GM18507 (cell line): ENCODE measurements at regions not wholly inside any gene's neighbourhood (a gene's known extent, or its start where the extent isn't known, plus 50 kb on each side); places are given as distances from the start of the nearest gene placed in this dataset.

Experiments
- DNase-seq: peaks from one replicate; pipeline ENCODE4 v3.0.0; 2011; ENCODE audit warnings: low read depth; ENCODE audit not compliant: insufficient read length; ENCODE audit errors: extremely low spot score
- FAIRE-seq: peaks from 2 replicates; lab custom pipeline; 2011; peaks lifted over from hg19 to GRCh38; lab: Jason Lieb, UNC

DNA sequence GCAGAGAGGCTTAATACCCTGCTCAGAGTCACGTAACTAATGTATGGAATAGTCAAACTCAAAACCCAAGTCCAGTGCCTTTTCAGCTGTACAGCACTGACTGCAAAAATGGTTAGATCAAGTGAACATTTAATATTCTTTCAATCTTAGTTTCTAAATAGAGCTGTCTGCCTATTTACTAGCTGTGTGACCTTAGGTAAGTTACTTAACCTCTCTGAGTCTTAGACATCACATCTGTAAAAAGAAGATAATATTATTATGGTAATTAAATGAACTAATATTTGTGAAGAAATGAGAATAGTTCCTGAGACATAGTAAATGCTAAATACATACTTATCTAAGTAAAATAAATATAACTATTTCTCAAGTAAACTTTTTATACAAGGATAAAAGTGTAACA lies 235.5 kb downstream of the SAMD5 start:
- no peak for DNase-seq
- no peak for FAIRE-seq

GRCh38 chr6:147749331-147749730 lies 240.8 kb downstream of the SAMD5 start:
- FAIRE-seq (no peak), DNase-seq (no peak)

GRCh38 chr6:147750413-147750812 lies 241.9 kb downstream of the SAMD5 start:
- no peak for FAIRE-seq
- no peak for DNase-seq

- DNase-seq (no peak), FAIRE-seq (no peak)
Observed at GRCh38 chr6:147751232-147751631, 242.7 kb downstream of the SAMD5 start.

GRCh38 chr6:147752689-147753403 lies 244.4 kb downstream of the SAMD5 start:
- DNase-seq: no peak
- FAIRE-seq: no peak

GRCh38 chr6:147755999-147756398 lies 247.5 kb downstream of the SAMD5 start:
- DNase-seq: no peak
- no peak for FAIRE-seq

DNA sequence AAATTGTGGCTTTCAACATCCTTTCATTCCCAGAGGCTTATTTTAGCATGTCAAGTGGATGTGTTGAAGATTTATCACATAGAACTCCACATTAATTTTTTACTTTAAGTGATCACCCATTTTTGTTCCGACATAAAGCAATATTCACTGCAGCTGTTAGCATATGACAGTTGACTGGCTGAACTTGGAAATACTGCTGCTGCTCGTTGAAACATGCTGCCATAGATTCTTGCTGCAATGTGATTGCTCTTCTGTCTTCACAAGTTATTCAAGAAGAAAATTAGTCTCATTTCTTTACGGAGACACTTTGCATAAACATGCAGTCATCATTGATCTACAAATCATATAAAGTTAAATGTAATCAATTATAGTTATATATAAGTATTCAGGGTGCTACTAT lies 248.4 kb downstream of the SAMD5 start:
- FAIRE-seq: no peak
- no peak for DNase-seq

DNA sequence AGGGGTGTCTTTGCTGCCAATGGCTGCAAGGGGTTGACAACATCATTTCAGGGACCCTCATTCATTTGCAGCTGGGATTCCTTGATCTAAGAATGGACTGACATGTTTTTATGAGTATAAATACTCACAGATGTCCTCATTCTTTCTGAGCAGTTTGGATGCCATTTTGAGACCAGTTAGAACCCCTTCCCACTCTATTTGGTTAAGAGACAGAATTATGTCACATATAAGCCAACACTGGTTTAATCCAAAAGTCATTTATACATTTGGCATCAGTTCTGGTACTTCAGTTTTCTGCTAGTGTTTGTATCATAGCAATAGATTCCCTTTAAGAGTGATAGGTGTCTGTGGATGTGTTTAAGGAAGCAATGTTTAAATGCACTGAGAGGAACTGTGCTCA lies 248.8 kb downstream of the SAMD5 start:
- no peak for FAIRE-seq
- DNase-seq: no peak

DNA sequence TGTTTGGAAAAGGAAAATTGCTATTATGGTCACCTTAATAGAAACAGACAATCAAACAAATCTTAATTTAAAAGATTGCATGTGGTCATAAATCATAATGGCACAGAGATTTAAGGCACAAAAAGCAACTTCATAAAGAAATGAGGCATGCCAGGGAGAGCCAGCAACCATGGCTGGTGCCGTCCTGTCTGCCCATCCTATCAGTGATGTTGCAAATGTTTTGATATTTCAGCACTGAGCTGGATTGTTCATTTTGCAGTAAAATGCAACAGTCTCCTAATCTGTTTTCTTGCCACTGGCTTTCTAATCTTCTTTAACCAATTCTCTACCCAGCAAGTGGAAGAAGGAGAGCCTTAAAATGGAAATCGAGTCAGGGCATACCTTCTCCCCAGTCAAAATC lies 249.8 kb downstream of the SAMD5 start:
- no peak for DNase-seq
- no peak for FAIRE-seq

DNA sequence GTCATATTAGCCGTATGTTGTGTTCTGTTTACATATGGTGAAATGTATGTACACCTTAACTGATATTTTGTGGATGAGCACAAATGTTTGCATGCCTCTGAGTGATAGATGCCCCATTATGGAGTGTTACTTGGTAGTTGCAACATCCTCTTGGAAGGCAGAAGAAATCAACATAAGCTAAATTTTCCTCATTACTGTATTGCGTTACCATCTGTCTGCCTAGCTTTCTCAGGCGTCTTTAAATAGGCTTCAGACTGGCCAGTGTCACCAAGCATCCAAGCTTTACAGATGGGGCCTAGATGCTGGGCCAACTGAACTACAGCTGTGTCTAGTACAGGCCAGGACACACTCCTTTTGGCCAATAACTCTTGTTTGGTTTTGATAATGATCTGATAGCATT lies 250.6 kb downstream of the SAMD5 start:
- DNase-seq: no peak
- FAIRE-seq: no peak

- FAIRE-seq (no peak), DNase-seq (no peak)
Observed at GRCh38 chr6:147759536-147759935, 251.0 kb downstream of the SAMD5 start.

DNA sequence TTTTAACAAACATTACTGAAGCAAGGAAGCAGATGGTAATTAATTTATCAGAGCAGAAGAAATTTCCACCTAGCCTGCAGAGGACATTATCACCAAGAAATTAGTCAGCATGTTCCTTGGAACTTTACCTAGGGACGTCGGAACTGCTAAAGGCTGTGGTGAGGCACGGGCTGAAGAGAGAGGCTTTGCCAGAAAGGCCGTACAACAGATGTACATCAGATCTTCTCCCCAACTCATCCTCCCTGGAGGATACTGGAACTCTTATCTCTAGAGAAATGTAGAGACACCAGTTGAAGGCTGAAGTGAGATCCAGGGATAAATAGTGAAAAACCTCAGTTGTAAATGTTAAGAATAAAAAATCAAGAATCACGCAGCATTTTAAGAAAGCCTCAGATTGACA lies 257.1 kb downstream of the SAMD5 start:
- DNase-seq: no peak
- no peak for FAIRE-seq

DNA sequence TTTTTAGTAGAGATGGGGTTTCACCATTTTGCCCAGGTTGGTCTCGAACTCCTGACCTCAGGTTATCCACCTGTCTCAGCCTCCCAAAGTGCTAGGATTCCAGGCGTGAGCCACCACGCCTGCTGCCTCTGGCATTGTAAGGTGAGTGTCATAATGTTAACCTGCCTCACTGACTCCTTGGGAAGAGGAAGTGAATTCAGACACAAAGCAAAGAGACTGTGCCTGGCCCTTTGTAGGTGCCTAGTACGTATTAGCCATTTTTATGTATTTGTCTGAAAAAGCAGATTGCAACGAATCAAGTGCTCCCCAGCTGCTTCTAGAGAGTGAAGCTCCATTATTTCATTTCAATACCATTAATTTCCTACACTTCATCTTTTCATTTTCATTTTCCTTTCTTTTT lies 260.5 kb downstream of the SAMD5 start:
- DNase-seq: no peak
- no peak for FAIRE-seq

- DNase-seq (no peak), FAIRE-seq (no peak)
Observed at GRCh38 chr6:147769496-147770087, 261.1 kb downstream of the SAMD5 start.

- DNase-seq: no peak
- FAIRE-seq: no peak
Observed at GRCh38 chr6:147770221-147770620, 261.7 kb downstream of the SAMD5 start.

GRCh38 chr6:147772724-147773123 lies 264.2 kb downstream of the SAMD5 start:
- DNase-seq (no peak), FAIRE-seq (no peak)

- DNase-seq (no peak), FAIRE-seq (no peak)
Observed at GRCh38 chr6:147774856-147775255, 266.4 kb downstream of the SAMD5 start.

DNA sequence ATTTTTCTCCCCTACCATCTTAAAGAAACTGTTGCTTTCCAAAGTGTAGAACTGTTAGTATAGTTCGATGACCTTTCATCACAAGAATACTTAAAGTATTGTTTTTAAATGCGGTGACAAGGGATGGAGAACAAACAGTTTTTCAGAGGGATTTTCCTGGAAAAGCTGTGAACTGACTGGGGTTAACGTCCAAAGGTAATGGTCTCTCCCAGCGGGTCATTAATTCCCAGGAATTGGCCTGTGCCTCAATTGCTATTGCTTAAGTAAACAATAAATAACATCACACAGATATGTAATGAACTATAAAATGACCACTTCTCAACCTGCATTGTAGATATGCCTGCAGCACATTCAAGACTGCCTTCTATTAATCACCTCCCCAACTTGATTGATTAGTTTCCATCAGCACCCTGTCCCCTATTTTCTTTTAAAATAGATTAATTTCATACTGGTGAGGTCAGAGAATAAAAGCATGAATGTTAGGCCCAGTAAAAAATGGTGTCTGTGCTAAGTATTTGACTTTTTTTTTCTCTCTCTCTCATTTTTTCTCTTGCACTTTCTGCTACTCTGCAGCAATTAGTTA lies 268.2 kb downstream of the SAMD5 start:
- DNase-seq (no peak), FAIRE-seq (no peak)

- FAIRE-seq (no peak), DNase-seq (no peak)
Observed at GRCh38 chr6:147779624-147780023, 271.1 kb downstream of the SAMD5 start.

DNA sequence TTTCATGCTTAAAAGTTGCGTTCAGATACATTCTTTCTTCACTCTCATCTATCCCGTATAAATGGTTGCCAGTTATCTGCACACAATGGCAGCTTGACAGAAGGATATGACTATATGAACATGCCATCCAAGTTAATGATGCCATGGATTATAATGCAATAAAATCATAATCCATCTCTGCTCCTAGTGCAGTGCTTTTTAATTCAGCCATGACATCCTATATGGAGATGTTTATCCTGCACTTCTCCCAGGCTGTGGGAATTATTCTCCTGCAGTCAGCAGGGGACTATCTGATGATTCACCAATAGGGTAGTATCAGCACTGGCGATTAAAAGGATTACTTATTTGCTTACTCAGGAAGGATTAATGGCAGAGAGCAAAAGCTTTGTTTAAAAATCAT lies 273.8 kb downstream of the SAMD5 start:
- DNase-seq (no peak), FAIRE-seq (no peak)

DNA sequence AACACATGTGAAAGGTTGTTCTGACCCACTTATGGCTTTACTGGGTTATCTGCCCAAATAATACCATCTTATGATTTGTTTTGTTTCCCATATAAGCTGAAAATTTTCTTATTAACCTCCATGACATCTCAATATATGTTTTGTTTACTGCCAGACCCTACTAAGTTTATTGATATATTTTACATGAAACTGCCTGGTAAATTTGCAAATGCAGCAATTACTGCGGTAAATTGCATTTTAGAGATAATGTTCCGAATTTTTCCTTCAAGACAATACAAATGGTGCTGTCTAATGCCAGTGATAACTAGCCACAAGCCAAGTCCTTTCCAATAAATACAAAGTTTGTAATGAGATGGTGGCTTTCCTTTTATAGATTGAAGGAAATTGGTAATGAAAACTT lies 275.9 kb downstream of the SAMD5 start:
- FAIRE-seq (no peak), DNase-seq (no peak)
